Activated CD8-positive, alpha-beta T cell treated with anti-CD3 and anti-CD28 coated beads for 36 hours (primary cell): ENCODE measurements at regions not wholly inside any gene's neighbourhood (a gene's known extent, or its start where the extent isn't known, plus 50 kb on each side); places are given as distances from the start of the nearest gene placed in this dataset.

Source experiments
- ATAC-seq: fragments of 200-7000 bp; cut with Tn5 transposase; one replicate; pipeline ENCODE4 v1.10.0; 2021; ENCODE audit warnings: mild to moderate bottlenecking, moderate library complexity
- CTCF ChIA-PET: fragments of 350-600 bp; sonication (Branson Sonifier 250); formaldehyde crosslinking; loops from one replicate; lab custom pipeline; 2021; ENCODE audit warnings: antibody characterized with exemption; lab: Charles Lee
- POLR2A ChIA-PET: fragments of 350-600 bp; sonication (Branson Sonifier 250); formaldehyde crosslinking; loops from one replicate; lab custom pipeline; 2021; ENCODE audit warnings: antibody characterized with exemption; lab: Charles Lee
- DNase-seq: peaks from one replicate; pipeline ENCODE4 v3.0.0-alpha.2; 2020
- H3K27ac Mint-ChIP-seq: one replicate; pipeline ENCODE4 v1.8.0; 2021; ENCODE audit warnings: mild to moderate bottlenecking, mixed read lengths
- H3K27me3 Mint-ChIP-seq: one replicate; pipeline ENCODE4 v1.8.0; 2021; ENCODE audit warnings: mixed read lengths
- H3K36me3 Mint-ChIP-seq: one replicate; pipeline ENCODE4 v1.8.0; 2021; ENCODE audit warnings: low read depth, mixed read lengths
- H3K4me1 Mint-ChIP-seq: one replicate; pipeline ENCODE4 v1.8.0; 2021; ENCODE audit warnings: low read depth, mixed read lengths
- H3K4me3 Mint-ChIP-seq: one replicate; pipeline ENCODE4 v1.8.0; 2021; ENCODE audit warnings: mild to moderate bottlenecking, moderate library complexity, mixed read lengths
- H3K9me3 Mint-ChIP-seq: one replicate; pipeline ENCODE4 v1.8.0; 2021; ENCODE audit warnings: mixed read lengths
- CTCF ChIP-seq: fragments of 200-600 bp; IDR thresholded peaks from one replicate; pipeline ENCODE4 v1.8.0; 2022; ENCODE audit warnings: antibody characterized with exemption, mild to moderate bottlenecking
- intact Hi-C: fragments of 100-400 bp; cut with micrococcal nuclease; formaldehyde crosslinking; loops from one replicate; pipeline ENCODE4 v1.10.0; 2022

GRCh38 chrX:40485973-40486372 lies 94.8 kb upstream of the ATP6AP2 start:
- H3K9me3 Mint-ChIP-seq, result peaks cover 2% of the 10 kb centered on the region
- no peak for DNase-seq
- ATAC-seq, result no peak
- ChIA-PET CTCF (no interaction called here), POLR2A (no interaction called here)
- H3K36me3 Mint-ChIP-seq, result no peaks in the 10 kb centered on the region
- TF ChIP-seq CTCF, result no peak
- intact Hi-C loops, result no loop called here
- no peak overlapping the region for H3K27ac Mint-ChIP-seq
- no peaks in the 10 kb centered on the region for H3K27me3 Mint-ChIP-seq
- H3K4me3 Mint-ChIP-seq, result no peak overlapping the region
- peaks cover 5% of the 10 kb centered on the region for H3K4me1 Mint-ChIP-seq

GRCh38 chrX:40485102-40485826 lies 95.5 kb upstream of the ATP6AP2 start:
- H3K27ac Mint-ChIP-seq, result no peak overlapping the region
- ChIA-PET POLR2A (no interaction called here), CTCF (no interaction called here)
- no peak overlapping the region for H3K4me3 Mint-ChIP-seq
- intact Hi-C loops, result no loop called here
- peaks cover 2% of the 10 kb centered on the region for H3K9me3 Mint-ChIP-seq
- H3K36me3 Mint-ChIP-seq, result no peaks in the 10 kb centered on the region
- DNase-seq (no peak), ATAC-seq (no peak)
- peaks cover 5% of the 10 kb centered on the region for H3K4me1 Mint-ChIP-seq
- no peak for TF ChIP-seq CTCF
- H3K27me3 Mint-ChIP-seq, result no peaks in the 10 kb centered on the region

GRCh38 chrX:40484408-40485091 lies 96.2 kb upstream of the ATP6AP2 start:
- Mint-ChIP-seq H3K9me3 (peaks cover 3% of the 10 kb centered on the region), H3K36me3 (no peaks in the 10 kb centered on the region), H3K27ac (no peak overlapping the region), H3K4me1 (peaks cover 5% of the 10 kb centered on the region), H3K27me3 (no peaks in the 10 kb centered on the region), H3K4me3 (no peak overlapping the region)
- CTCF ChIA-PET, result no interaction called here
- POLR2A ChIA-PET, result no interaction called here
- DNase-seq (no peak), ATAC-seq (no peak)
- intact Hi-C loops, result no loop called here
- TF ChIP-seq CTCF, result no peak

- no peak for TF ChIP-seq CTCF
- POLR2A ChIA-PET, result no interaction called here
- ATAC-seq (peak; percentile 42), DNase-seq (no peak)
- CTCF ChIA-PET, result no interaction called here
- intact Hi-C loops, result no loop called here
- no peak overlapping the region for H3K27ac Mint-ChIP-seq
- no peak overlapping the region for H3K4me3 Mint-ChIP-seq
- H3K27me3 Mint-ChIP-seq, result no peaks in the 10 kb centered on the region
- peaks cover 11% of the 10 kb centered on the region for H3K4me1 Mint-ChIP-seq
- no peaks in the 10 kb centered on the region for H3K36me3 Mint-ChIP-seq
- peaks cover 4% of the 10 kb centered on the region for H3K9me3 Mint-ChIP-seq
These were observed 97.3 kb upstream of the ATP6AP2 start for GRCh38 chrX:40483502-40483901.

GRCh38 chrX:40479777-40480318 lies 100.9 kb upstream of the ATP6AP2 start:
- POLR2A ChIA-PET, result no interaction called here
- DNase-seq (no peak), ATAC-seq (no peak)
- CTCF ChIA-PET, result no interaction called here
- Mint-ChIP-seq H3K27me3 (no peaks in the 10 kb centered on the region), H3K36me3 (no peaks in the 10 kb centered on the region), H3K9me3 (peaks cover 2% of the 10 kb centered on the region), H3K4me1 (peaks cover 17% of the 10 kb centered on the region), H3K27ac (no peak overlapping the region), H3K4me3 (no peak overlapping the region)
- intact Hi-C loops, result no loop called here
- no peak for TF ChIP-seq CTCF
